RWPE1 (cell line): ENCODE measurements at regions not wholly inside any gene's neighbourhood (a gene's known extent, or its start where the extent isn't known, plus 50 kb on each side); places are given as distances from the start of the nearest gene placed in this dataset.
A peak's percentile ranks its signal among the peaks of the same experiment; 100 is the strongest.

ENCODE experiments used
- CTCF ChIA-PET: fragments of 350-600 bp; sonication (Branson Sonifier 250); formaldehyde crosslinking; extraction: SDS; loops from one replicate; lab custom pipeline; 2021; lab: Yijun Ruan, JAX
- POLR2A ChIA-PET: fragments of 400-600 bp; formaldehyde crosslinking; extraction: SDS; loops from one replicate; lab custom pipeline; 2020; ENCODE audit warnings: antibody characterized with exemption; ENCODE audit not compliant: low non-redundant PET; lab: Yijun Ruan, JAX
- DNase-seq: peaks from one replicate; pipeline ENCODE4 v3.0.0; 2012; ENCODE audit warnings: low spot score
- H3K27ac ChIP-seq: fragments of 450-650 bp; 2 replicates; pipeline ENCODE4 v1.5.1; 2017
- TF ChIP-seq, protein P1 (sequence below): fragments of 450-650 bp; conservative IDR thresholded peaks from 2 replicates; pipeline ENCODE4 v1.5.1; 2017; ENCODE audit warnings: low read depth, mild to moderate bottlenecking

DNA sequence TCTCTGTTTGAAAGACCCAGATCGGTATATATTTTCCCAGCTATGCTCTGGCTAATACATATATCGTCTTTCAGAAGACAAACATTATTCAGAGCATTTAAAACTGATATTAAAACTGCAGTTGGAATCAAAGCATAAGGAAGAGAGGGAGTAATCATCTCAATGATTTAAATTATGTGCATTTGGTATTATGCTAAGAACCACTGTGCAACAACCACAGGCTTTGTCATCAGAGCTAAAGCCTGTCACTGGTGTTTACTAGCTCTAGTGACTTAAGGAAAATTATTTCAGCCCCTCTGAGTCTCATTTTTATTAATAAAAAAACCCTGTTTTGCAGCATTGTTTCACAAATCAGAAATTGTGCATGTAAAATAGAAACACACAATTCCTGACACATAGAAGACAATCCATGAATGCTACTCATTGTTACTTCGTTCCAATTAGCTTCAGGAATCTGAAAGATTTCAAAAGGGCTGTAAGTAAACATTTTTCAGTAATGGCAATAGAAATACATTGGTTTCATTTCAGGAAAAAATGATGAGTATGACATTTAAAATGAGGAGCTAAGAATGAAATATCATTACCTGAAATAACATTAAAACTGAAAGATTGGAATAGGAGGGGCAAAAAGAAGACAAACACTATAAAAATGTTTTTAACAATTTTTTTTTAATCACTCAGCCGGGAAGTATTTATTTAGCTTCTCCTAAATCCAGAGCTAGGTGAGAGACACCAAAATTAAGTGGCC lies 136.5 kb upstream of the ADAMTS18 start:
- H3K27ac ChIP-seq, result no peak overlapping the region
- TF ChIP-seq, protein P1, sequence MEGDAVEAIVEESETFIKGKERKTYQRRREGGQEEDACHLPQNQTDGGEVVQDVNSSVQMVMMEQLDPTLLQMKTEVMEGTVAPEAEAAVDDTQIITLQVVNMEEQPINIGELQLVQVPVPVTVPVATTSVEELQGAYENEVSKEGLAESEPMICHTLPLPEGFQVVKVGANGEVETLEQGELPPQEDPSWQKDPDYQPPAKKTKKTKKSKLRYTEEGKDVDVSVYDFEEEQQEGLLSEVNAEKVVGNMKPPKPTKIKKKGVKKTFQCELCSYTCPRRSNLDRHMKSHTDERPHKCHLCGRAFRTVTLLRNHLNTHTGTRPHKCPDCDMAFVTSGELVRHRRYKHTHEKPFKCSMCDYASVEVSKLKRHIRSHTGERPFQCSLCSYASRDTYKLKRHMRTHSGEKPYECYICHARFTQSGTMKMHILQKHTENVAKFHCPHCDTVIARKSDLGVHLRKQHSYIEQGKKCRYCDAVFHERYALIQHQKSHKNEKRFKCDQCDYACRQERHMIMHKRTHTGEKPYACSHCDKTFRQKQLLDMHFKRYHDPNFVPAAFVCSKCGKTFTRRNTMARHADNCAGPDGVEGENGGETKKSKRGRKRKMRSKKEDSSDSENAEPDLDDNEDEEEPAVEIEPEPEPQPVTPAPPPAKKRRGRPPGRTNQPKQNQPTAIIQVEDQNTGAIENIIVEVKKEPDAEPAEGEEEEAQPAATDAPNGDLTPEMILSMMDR, result no peak
- ChIA-PET CTCF (no interaction called here), POLR2A (no interaction called here)
- no peak for DNase-seq

DNA sequence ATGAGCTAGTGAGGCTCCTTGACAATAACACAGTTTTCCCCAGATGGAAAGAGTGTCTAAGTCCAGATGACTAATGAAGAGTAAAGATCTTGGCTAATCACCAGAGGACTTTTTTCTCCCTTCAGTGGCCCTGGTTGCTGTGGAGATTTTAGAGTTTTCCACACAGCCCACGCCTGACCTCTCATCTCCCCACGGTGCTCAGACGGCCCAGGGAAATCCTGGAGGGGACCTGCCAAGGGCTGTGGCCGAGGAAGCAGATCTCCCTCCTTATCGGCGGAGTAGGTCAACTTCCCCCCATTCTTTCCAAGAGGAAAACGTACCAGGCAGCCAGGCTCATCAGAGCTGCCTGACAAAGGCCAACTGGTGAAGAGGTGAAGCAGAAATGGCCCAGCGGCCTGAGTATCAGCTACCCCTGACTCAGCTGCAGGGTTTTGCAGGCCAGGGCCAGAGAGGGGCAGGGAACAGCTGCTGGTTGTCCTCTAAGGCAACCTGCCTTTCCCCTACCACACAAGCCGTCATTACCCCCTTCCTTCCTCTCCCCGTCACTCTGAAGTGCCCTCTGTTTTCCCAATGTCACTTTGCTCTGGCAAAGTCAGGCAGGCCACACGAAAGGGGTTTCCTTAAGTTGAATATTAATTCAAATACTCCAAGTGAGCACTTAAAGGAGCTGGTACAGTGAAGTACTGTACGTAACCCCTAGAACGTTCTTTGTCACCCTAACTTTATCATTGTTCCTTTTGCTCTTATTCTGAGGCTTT lies 140.2 kb upstream of the ADAMTS18 start:
- CTCF ChIA-PET, result no interaction called here
- POLR2A ChIA-PET, result no interaction called here
- H3K27ac ChIP-seq, result no peak overlapping the region
- DNase-seq, result no peak
- TF ChIP-seq, protein P1, result no peak

DNA sequence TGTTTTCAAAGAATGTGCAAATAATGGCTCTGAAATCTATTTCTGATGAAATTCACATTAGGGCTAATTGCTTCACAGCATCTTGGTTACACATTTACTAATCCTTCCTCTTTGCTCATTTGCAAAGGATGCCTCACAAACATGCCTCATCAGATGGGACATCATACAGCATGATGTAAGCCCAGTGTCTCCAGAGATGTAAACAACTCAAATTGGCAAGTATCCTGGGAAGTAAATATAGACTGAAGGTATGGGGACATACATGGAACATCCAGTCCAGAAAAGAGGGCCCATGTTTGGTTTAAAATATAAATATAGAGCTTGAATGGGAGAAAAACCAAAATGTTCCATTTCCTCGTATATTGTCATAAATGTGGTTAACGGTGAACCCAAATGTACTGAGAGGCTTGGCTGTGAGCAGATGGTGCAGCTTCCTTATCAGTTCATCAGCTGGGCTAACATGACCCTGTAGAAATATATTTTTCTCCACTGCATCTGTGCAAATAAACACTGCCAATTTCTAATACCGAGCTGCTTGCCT lies 142.9 kb upstream of the NUDT7 start:
- H3K27ac ChIP-seq, result no peak overlapping the region
- CTCF ChIA-PET, result interaction anchor here (0.6 kb wide), 2 partner anchors 35 to 147 kb away, joined by 3 to 4 read pairs; no protein-coding TSS in a partner anchor
- no peak for DNase-seq
- TF ChIP-seq, protein P1, result no peak
- POLR2A ChIA-PET, result no interaction called here

DNA sequence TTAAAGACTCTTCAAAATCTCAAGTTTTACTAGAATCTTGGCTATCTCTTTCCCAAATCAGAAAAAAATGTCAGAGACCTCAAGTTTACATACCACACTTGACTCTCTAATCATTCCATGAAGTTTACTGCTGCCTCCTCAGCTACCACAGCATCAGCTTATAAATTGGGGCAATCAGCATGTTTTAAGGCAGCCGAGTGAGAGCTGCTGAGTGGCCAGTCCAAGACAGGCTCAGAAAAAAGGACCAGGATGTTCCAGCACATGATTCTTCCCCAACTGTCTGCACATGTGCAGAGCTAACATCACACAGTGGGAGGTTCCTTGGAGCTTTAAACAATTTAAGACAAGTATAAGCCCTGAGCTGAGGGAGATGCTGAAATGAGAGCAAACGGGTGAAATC lies 140.6 kb upstream of the NUDT7 start:
- POLR2A ChIA-PET, result no interaction called here
- DNase-seq, result no peak
- H3K27ac ChIP-seq, result no peak overlapping the region
- CTCF ChIA-PET, result interaction anchor here (0.6 to 1.2 kb wide), 2 partner anchors 345 to 432 kb away, joined by 3 to 5 read pairs; no protein-coding TSS in a partner anchor
- TF ChIP-seq, protein P1, result no peak

DNA sequence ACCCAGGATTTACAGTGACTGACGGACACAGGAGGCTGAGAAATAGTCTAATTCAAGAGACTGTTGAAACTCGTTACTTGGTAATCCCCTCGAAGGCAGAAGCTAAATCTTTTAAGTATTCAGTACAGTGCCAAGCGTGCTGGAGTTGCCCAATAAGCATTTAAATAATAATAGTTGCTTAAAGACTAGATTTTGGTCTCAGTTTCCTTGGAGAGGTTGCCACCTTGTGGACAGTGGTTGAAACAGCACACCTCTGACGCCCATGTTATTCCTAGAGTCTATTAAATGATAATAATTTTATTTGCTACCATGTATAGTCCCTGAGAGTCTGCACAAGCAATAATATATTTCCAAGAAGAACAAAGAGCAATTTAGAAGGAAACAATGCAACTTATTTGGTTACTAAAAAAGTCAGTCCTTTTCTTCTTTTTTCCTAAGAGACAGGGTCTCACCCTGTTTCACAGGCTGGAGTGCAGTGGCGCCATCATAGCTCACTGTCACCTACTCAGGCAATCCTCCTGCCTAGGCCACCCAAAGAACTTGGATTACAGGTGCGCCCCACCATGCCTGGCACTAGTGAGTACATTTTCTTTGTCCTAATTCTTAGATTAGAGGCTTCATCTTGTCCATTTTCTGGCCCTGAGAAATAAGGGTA lies 138.0 kb upstream of the NUDT7 start:
- TF ChIP-seq, protein P1, result peak; percentile 83
- ChIA-PET POLR2A (no interaction called here), CTCF (interaction anchor here (0.5 to 3.6 kb wide), 3 partner anchors 201 to 674 kb away, joined by 3 to 34 read pairs (median 3); no protein-coding TSS in a partner anchor)
- H3K27ac ChIP-seq, result no peak overlapping the region
- peak; percentile 50 for DNase-seq
